ENCODE measurements at regions not wholly inside any gene's neighbourhood (a gene's known extent, or its start where the extent isn't known, plus 50 kb on each side); places are given as distances from the start of the nearest gene placed in this dataset.

GRCh38 chr4:130124066-130124465 lies 1028.1 kb downstream of the C4orf33 start:
- H3K9me3 ChIP-seq (ENCODE audit: control insufficient read depth, low read length) = peaks cover 3% of the 10 kb centered on the region
- no peak overlapping the region for H3K9ac ChIP-seq (ENCODE audit: low read length)
- H3K36me3 ChIP-seq (ENCODE audit: control insufficient read depth, insufficient read depth, low read length, severe bottlenecking) = no peaks in the 10 kb centered on the region
- H3K27me3 ChIP-seq (replicated peaks; ENCODE audit: control insufficient read depth, insufficient read depth, low read length) = no peaks in the 10 kb centered on the region
- peak; percentile 54 for DNase-seq (ENCODE audit: low read depth)
- peaks cover 6% of the 10 kb centered on the region for H3K4me1 ChIP-seq (ENCODE audit: control insufficient read depth, insufficient read depth, low read length)
- no peak overlapping the region for H3K4me3 ChIP-seq (ENCODE audit: low read length)

GRCh38 chr4:130125467-130125866 lies 1029.5 kb downstream of the C4orf33 start:
- peaks cover 3% of the 10 kb centered on the region for H3K9me3 ChIP-seq (ENCODE audit: control insufficient read depth, low read length)
- no peak for DNase-seq (ENCODE audit: low read depth)
- no peaks in the 10 kb centered on the region for H3K36me3 ChIP-seq (ENCODE audit: control insufficient read depth, insufficient read depth, low read length, severe bottlenecking)
- peak overlapping the region; percentile 8 for H3K9ac ChIP-seq (ENCODE audit: low read length)
- peaks cover 6% of the 10 kb centered on the region for H3K4me1 ChIP-seq (ENCODE audit: control insufficient read depth, insufficient read depth, low read length)
- H3K27me3 ChIP-seq (replicated peaks; ENCODE audit: control insufficient read depth, insufficient read depth, low read length) = no peaks in the 10 kb centered on the region
- no peak overlapping the region for H3K4me3 ChIP-seq (ENCODE audit: low read length)

- Histone ChIP-seq H3K36me3 (ENCODE audit: control insufficient read depth, insufficient read depth, low read length, severe bottlenecking) (no peaks in the 10 kb centered on the region), H3K9me3 (ENCODE audit: control insufficient read depth, low read length) (peaks cover 3% of the 10 kb centered on the region), H3K27me3 (replicated peaks; ENCODE audit: control insufficient read depth, insufficient read depth, low read length) (no peaks in the 10 kb centered on the region), H3K9ac (ENCODE audit: low read length) (no peak overlapping the region), H3K4me1 (ENCODE audit: control insufficient read depth, insufficient read depth, low read length) (peaks cover 6% of the 10 kb centered on the region), H3K4me3 (ENCODE audit: low read length) (no peak overlapping the region)
- DNase-seq (ENCODE audit: low read depth) = no peak
Observed at GRCh38 chr4:130127297-130127696, 1031.3 kb downstream of the C4orf33 start.

GRCh38 chr4:130131536-130131935 lies 1035.6 kb downstream of the C4orf33 start:
- Histone ChIP-seq H3K9ac (ENCODE audit: low read length) (no peak overlapping the region), H3K9me3 (ENCODE audit: control insufficient read depth, low read length) (peaks cover 10% of the 10 kb centered on the region), H3K36me3 (ENCODE audit: control insufficient read depth, insufficient read depth, low read length, severe bottlenecking) (no peaks in the 10 kb centered on the region), H3K4me3 (ENCODE audit: low read length) (no peak overlapping the region), H3K4me1 (ENCODE audit: control insufficient read depth, insufficient read depth, low read length) (no peaks in the 10 kb centered on the region), H3K27me3 (replicated peaks; ENCODE audit: control insufficient read depth, insufficient read depth, low read length) (no peaks in the 10 kb centered on the region)
- no peak for DNase-seq (ENCODE audit: low read depth)

GRCh38 chr4:130141651-130142050 lies 1045.7 kb downstream of the C4orf33 start:
- Histone ChIP-seq H3K36me3 (ENCODE audit: control insufficient read depth, insufficient read depth, low read length, severe bottlenecking) (no peaks in the 10 kb centered on the region), H3K4me1 (ENCODE audit: control insufficient read depth, insufficient read depth, low read length) (peaks cover 3% of the 10 kb centered on the region), H3K4me3 (ENCODE audit: low read length) (no peak overlapping the region), H3K27me3 (replicated peaks; ENCODE audit: control insufficient read depth, insufficient read depth, low read length) (no peaks in the 10 kb centered on the region), H3K9ac (ENCODE audit: low read length) (no peak overlapping the region), H3K9me3 (ENCODE audit: control insufficient read depth, low read length) (no peaks in the 10 kb centered on the region)
- DNase-seq (ENCODE audit: low read depth) = no peak

GRCh38 chr4:130143656-130144055 lies 1047.7 kb downstream of the C4orf33 start:
- H3K36me3 ChIP-seq (ENCODE audit: control insufficient read depth, insufficient read depth, low read length, severe bottlenecking) = no peaks in the 10 kb centered on the region
- peaks cover 3% of the 10 kb centered on the region for H3K4me1 ChIP-seq (ENCODE audit: control insufficient read depth, insufficient read depth, low read length)
- no peak overlapping the region for H3K9ac ChIP-seq (ENCODE audit: low read length)
- no peaks in the 10 kb centered on the region for H3K9me3 ChIP-seq (ENCODE audit: control insufficient read depth, low read length)
- no peak overlapping the region for H3K4me3 ChIP-seq (ENCODE audit: low read length)
- no peaks in the 10 kb centered on the region for H3K27me3 ChIP-seq (replicated peaks; ENCODE audit: control insufficient read depth, insufficient read depth, low read length)
- DNase-seq (ENCODE audit: low read depth) = no peak

- no peaks in the 10 kb centered on the region for H3K9me3 ChIP-seq (ENCODE audit: control insufficient read depth, low read length)
Observed at GRCh38 chr4:130146773-130147172, 1050.8 kb downstream of the C4orf33 start.

GRCh38 chr4:130147641-130148040 lies 1051.7 kb downstream of the C4orf33 start:
- no peak overlapping the region for H3K9ac ChIP-seq (ENCODE audit: low read length)
- no peaks in the 10 kb centered on the region for H3K9me3 ChIP-seq (ENCODE audit: control insufficient read depth, low read length)
- peaks cover 3% of the 10 kb centered on the region for H3K4me1 ChIP-seq (ENCODE audit: control insufficient read depth, insufficient read depth, low read length)
- H3K4me3 ChIP-seq (ENCODE audit: low read length) = no peak overlapping the region
- no peak for DNase-seq (ENCODE audit: low read depth)
- no peaks in the 10 kb centered on the region for H3K36me3 ChIP-seq (ENCODE audit: control insufficient read depth, insufficient read depth, low read length, severe bottlenecking)
- H3K27me3 ChIP-seq (replicated peaks; ENCODE audit: control insufficient read depth, insufficient read depth, low read length) = no peaks in the 10 kb centered on the region

More at GRCh38 chr4:130146773-130147172, 1050.8 kb downstream of the C4orf33 start:
- H3K4me3 ChIP-seq (ENCODE audit: low read length) = no peak overlapping the region
- H3K9ac ChIP-seq (ENCODE audit: low read length) = no peak overlapping the region
- no peak for DNase-seq (ENCODE audit: low read depth)
- H3K4me1 ChIP-seq (ENCODE audit: control insufficient read depth, insufficient read depth, low read length) = peaks cover 3% of the 10 kb centered on the region
- no peaks in the 10 kb centered on the region for H3K27me3 ChIP-seq (replicated peaks; ENCODE audit: control insufficient read depth, insufficient read depth, low read length)
- H3K36me3 ChIP-seq (ENCODE audit: control insufficient read depth, insufficient read depth, low read length, severe bottlenecking) = no peaks in the 10 kb centered on the region

- Histone ChIP-seq H3K4me1 (ENCODE audit: control insufficient read depth, insufficient read depth, low read length) (no peaks in the 10 kb centered on the region), H3K36me3 (ENCODE audit: control insufficient read depth, insufficient read depth, low read length, severe bottlenecking) (no peaks in the 10 kb centered on the region), H3K9ac (ENCODE audit: low read length) (no peak overlapping the region), H3K4me3 (ENCODE audit: low read length) (no peak overlapping the region), H3K27me3 (replicated peaks; ENCODE audit: control insufficient read depth, insufficient read depth, low read length) (no peaks in the 10 kb centered on the region), H3K9me3 (ENCODE audit: control insufficient read depth, low read length) (no peaks in the 10 kb centered on the region)
- no peak for DNase-seq (ENCODE audit: low read depth)
Observed at GRCh38 chr4:130154901-130155300, 1058.9 kb downstream of the C4orf33 start.

GRCh38 chr4:130163701-130164100 lies 1067.7 kb downstream of the C4orf33 start:
- Histone ChIP-seq H3K4me3 (ENCODE audit: low read length) (no peak overlapping the region), H3K9ac (ENCODE audit: low read length) (no peak overlapping the region), H3K27me3 (replicated peaks; ENCODE audit: control insufficient read depth, insufficient read depth, low read length) (no peaks in the 10 kb centered on the region), H3K4me1 (ENCODE audit: control insufficient read depth, insufficient read depth, low read length) (no peaks in the 10 kb centered on the region), H3K9me3 (ENCODE audit: control insufficient read depth, low read length) (no peaks in the 10 kb centered on the region), H3K36me3 (ENCODE audit: control insufficient read depth, insufficient read depth, low read length, severe bottlenecking) (no peaks in the 10 kb centered on the region)
- DNase-seq (ENCODE audit: low read depth) = no peak

GRCh38 chr4:130165381-130165780 lies 1069.4 kb downstream of the C4orf33 start:
- H3K36me3 ChIP-seq (ENCODE audit: control insufficient read depth, insufficient read depth, low read length, severe bottlenecking) = no peaks in the 10 kb centered on the region
- no peaks in the 10 kb centered on the region for H3K4me1 ChIP-seq (ENCODE audit: control insufficient read depth, insufficient read depth, low read length)
- H3K9me3 ChIP-seq (ENCODE audit: control insufficient read depth, low read length) = no peaks in the 10 kb centered on the region
- DNase-seq (ENCODE audit: low read depth) = no peak
- H3K4me3 ChIP-seq (ENCODE audit: low read length) = no peak overlapping the region
- no peaks in the 10 kb centered on the region for H3K27me3 ChIP-seq (replicated peaks; ENCODE audit: control insufficient read depth, insufficient read depth, low read length)
- H3K9ac ChIP-seq (ENCODE audit: low read length) = no peak overlapping the region

- Histone ChIP-seq H3K9ac (ENCODE audit: low read length) (no peak overlapping the region), H3K27me3 (replicated peaks; ENCODE audit: control insufficient read depth, insufficient read depth, low read length) (no peaks in the 10 kb centered on the region), H3K36me3 (ENCODE audit: control insufficient read depth, insufficient read depth, low read length, severe bottlenecking) (no peaks in the 10 kb centered on the region), H3K9me3 (ENCODE audit: control insufficient read depth, low read length) (no peaks in the 10 kb centered on the region), H3K4me3 (ENCODE audit: low read length) (no peak overlapping the region), H3K4me1 (ENCODE audit: control insufficient read depth, insufficient read depth, low read length) (no peaks in the 10 kb centered on the region)
- DNase-seq (ENCODE audit: low read depth) = no peak
Observed at GRCh38 chr4:130172156-130172555, 1076.2 kb downstream of the C4orf33 start.

All from adipocyte (in vitro differentiated cells).